GM12892 (cell line): ENCODE measurements at regions not wholly inside any gene's neighbourhood (a gene's known extent, or its start where the extent isn't known, plus 50 kb on each side); places are given as distances from the start of the nearest gene placed in this dataset.

Experiments used
- POLR2A ChIP-seq: IDR thresholded peaks from 2 replicates; pipeline ENCODE4 v1.6.1; 2011; ENCODE audit warnings: low read depth, low read length, control low read depth
- TAF1 ChIP-seq: IDR thresholded peaks from 2 replicates; pipeline ENCODE4 v1.6.1; 2011; ENCODE audit warnings: low read depth, mild to moderate bottlenecking, control low read depth, low read length, borderline replicate concordance

DNA sequence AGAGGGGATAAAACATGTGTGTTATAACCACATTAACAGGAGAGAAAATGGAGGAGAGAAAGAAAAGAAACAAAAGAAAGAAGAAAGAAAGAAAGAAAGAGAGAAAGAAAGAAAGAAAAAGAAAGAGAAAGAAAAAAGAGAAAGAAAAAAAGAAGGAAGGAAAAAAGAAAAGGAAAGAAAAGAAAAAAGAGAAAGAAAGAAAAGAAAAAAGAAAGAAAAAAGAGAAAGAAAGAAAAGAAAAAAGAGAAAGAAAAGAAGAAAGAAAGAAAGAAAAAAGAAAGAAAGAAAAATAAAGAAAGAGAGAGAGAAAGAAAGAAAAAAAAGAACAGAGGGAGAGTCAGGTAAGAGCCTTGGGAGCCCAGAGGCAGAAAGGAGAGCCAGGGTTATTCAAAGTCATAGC, 446.6 kb upstream of the ASIC2 start:
- TF ChIP-seq POLR2A = no peak
- no peak for TF ChIP-seq TAF1
